IMR-90 (cell line): ENCODE measurements at regions not wholly inside any gene's neighbourhood (a gene's known extent, or its start where the extent isn't known, plus 50 kb on each side); places are given as distances from the start of the nearest gene placed in this dataset.

ENCODE experiments used
- ATAC-seq: fragments of 200-7000 bp; cut with Tn5 transposase; 2 replicates; pipeline ENCODE4 v1.9.1; 2020; ENCODE audit warnings: low read depth, mild to moderate bottlenecking, moderate library complexity
- BruUV-seq: library from RNA; stranded (reverse); fragments of 400-500 nt; replicated peaks from 2 replicates; lab custom pipeline; 2021; lab: Mats Ljungman, UMichigan
- CTCF ChIA-PET: fragments of 300-600 bp; formaldehyde crosslinking; extraction: SDS; loops from one replicate; lab custom pipeline; 2021; ENCODE audit warnings: antibody characterized with exemption; lab: Yijun Ruan, JAX
- POLR2A ChIA-PET: fragments of 300-600 bp; sonication (Branson Sonifier 250); formaldehyde crosslinking; loops from one replicate; lab custom pipeline; 2022; ENCODE audit warnings: antibody characterized with exemption; ENCODE audit not compliant: unreplicated experiment; lab: Charles Lee
- DNase-seq: peaks from one replicate; pipeline ENCODE4 v3.0.0; 2013
- H2AFZ ChIP-seq: replicated peaks from 2 replicates; pipeline ENCODE3; 2013; ENCODE audit warnings: low read length, mild to moderate bottlenecking; ENCODE audit not compliant: poor library complexity
- H2AK5ac ChIP-seq: 2 replicates; pipeline ENCODE4 v1.6.1; 2013; ENCODE audit warnings: low read depth, low read length, inconsistent platforms
- H2AK9ac ChIP-seq: replicated peaks from 2 replicates; pipeline ENCODE3; 2013; ENCODE audit warnings: mild to moderate bottlenecking, low read depth, low read length, moderate library complexity; ENCODE audit not compliant: poor library complexity
- H2BK120ac ChIP-seq: 2 replicates; pipeline ENCODE4 v1.6.1; 2013; ENCODE audit warnings: low read depth, low read length, inconsistent platforms
- H2BK15ac ChIP-seq: 3 replicates; pipeline ENCODE4 v1.6.1; 2013; ENCODE audit warnings: low read depth, low read length, inconsistent platforms
- H2BK20ac ChIP-seq: 2 replicates; pipeline ENCODE4 v1.6.1; 2013; ENCODE audit warnings: low read depth, mild to moderate bottlenecking, inconsistent platforms, low read length, moderate library complexity
- H2BK5ac ChIP-seq: 2 replicates; pipeline ENCODE4 v1.6.1; 2013; ENCODE audit warnings: mild to moderate bottlenecking, low read depth, low read length, inconsistent platforms; ENCODE audit not compliant: poor library complexity, severe bottlenecking
- H3K14ac ChIP-seq: replicated peaks from 2 replicates; pipeline ENCODE4 v1.6.1; 2013; ENCODE audit warnings: low read depth, low read length, inconsistent platforms
- H3K18ac ChIP-seq: 2 replicates; pipeline ENCODE4 v1.6.1; 2013; ENCODE audit warnings: low read depth, low read length, control low read depth
- H3K23ac ChIP-seq: 2 replicates; pipeline ENCODE4 v1.6.1; 2013; ENCODE audit warnings: low read depth, low read length, inconsistent platforms
- H3K27ac ChIP-seq: 2 replicates; pipeline ENCODE4 v1.5.1; 2013; ENCODE audit warnings: mild to moderate bottlenecking, control low read depth, low read length; ENCODE audit not compliant: insufficient read depth
- H3K27me3 ChIP-seq: 2 replicates; pipeline ENCODE4 v1.6.1; 2013; ENCODE audit warnings: low read length; ENCODE audit not compliant: control insufficient read depth, insufficient read depth
- H3K36me3 ChIP-seq: 2 replicates; pipeline ENCODE4 v1.6.1; 2013; ENCODE audit warnings: low read length, mixed read lengths; ENCODE audit not compliant: control insufficient read depth, insufficient read depth
- H3K4ac ChIP-seq: 2 replicates; pipeline ENCODE4 v1.6.1; 2013; ENCODE audit warnings: low read depth, low read length, inconsistent platforms
- H3K4me1 ChIP-seq: 2 replicates; pipeline ENCODE4 v1.6.1; 2013; ENCODE audit warnings: low read length, mixed read lengths; ENCODE audit not compliant: control insufficient read depth, insufficient read depth
- H3K4me2 ChIP-seq: 2 replicates; pipeline ENCODE4 v1.6.1; 2013; ENCODE audit warnings: low read depth, mild to moderate bottlenecking, control low read depth, low read length, moderate library complexity
- H3K4me3 ChIP-seq: 2 replicates; pipeline ENCODE4 v1.5.1; 2013; ENCODE audit warnings: low read depth, mild to moderate bottlenecking, control low read depth, low read length, moderate library complexity; ENCODE audit not compliant: insufficient read depth
- H3K56ac ChIP-seq: 2 replicates; pipeline ENCODE4 v1.6.1; 2013; ENCODE audit warnings: low read length, inconsistent platforms; ENCODE audit not compliant: insufficient read depth; ENCODE audit errors: extremely low read depth
- H3K79me1 ChIP-seq, 2 experiments: 2 replicates each; pipeline ENCODE4 v1.6.1; 2013; ENCODE audit warnings: low read length in 2 of 2, inconsistent platforms in 1 of 2, low read depth in 1 of 2
- H3K9ac ChIP-seq: 2 replicates; pipeline ENCODE4 v1.6.1; 2013; ENCODE audit warnings: low read depth, low read length, control low read depth
- H3K9me1 ChIP-seq: 2 replicates; pipeline ENCODE4 v1.6.1; 2013; ENCODE audit warnings: low read length, inconsistent platforms; ENCODE audit not compliant: insufficient read depth
- H3K9me3 ChIP-seq: 2 replicates; pipeline ENCODE4 v1.6.1; 2013; ENCODE audit warnings: low read length; ENCODE audit not compliant: control insufficient read depth, insufficient read depth
- H4K20me1 ChIP-seq: 2 replicates; pipeline ENCODE4 v1.6.1; 2013; ENCODE audit warnings: low read length, inconsistent platforms; ENCODE audit not compliant: insufficient read depth
- H4K5ac ChIP-seq: 2 replicates; pipeline ENCODE4 v1.6.1; 2013; ENCODE audit warnings: mild to moderate bottlenecking, low read depth, low read length, control low read depth
- H4K8ac ChIP-seq, 2 experiments: 2 replicates each; pipeline ENCODE4 v1.6.1; 2013; ENCODE audit warnings: low read depth in 2 of 2, low read length in 2 of 2, control low read depth in 1 of 2, inconsistent platforms in 1 of 2
- H4K91ac ChIP-seq: 2 replicates; pipeline ENCODE4 v1.6.1; 2013; ENCODE audit warnings: low read depth, low read length, inconsistent platforms; ENCODE audit not compliant: insufficient read depth
- CEBPB ChIP-seq: IDR thresholded peaks from 2 replicates; pipeline ENCODE4 v1.6.1; 2012; ENCODE audit warnings: low read depth, low read length, improper control_type of control experiment
- CHD1 ChIP-seq: IDR thresholded peaks from 2 replicates; pipeline ENCODE4 v1.6.1; 2012; ENCODE audit warnings: low read depth, low read length, improper control_type of control experiment
- FOS ChIP-seq: fragments of 150-350 bp; IDR thresholded peaks from 2 replicates; pipeline ENCODE4 v1.6.1; 2016; ENCODE audit warnings: low read depth, low read length
- RFX5 ChIP-seq: IDR thresholded peaks from 2 replicates; pipeline ENCODE4 v1.8.0; 2012; ENCODE audit warnings: low read depth, mild to moderate bottlenecking, low read length, moderate library complexity
- WGBS, 2 experiments: methylation state at CpG; one replicate each; pipeline versions ENCODE4 v1.1.5 to v1.1.7; 2013; ENCODE audit warnings: missing lambda C conversion rate in 2 of 2; ENCODE audit not compliant: insufficient read length in 1 of 2; ENCODE audit errors: extremely low coverage in 2 of 2; 5-methylcytosine and 5-hydroxymethylcytosine counted together
- dilution Hi-C: fragments of 300-500 bp; cut with HindIII; formaldehyde crosslinking; loops from one replicate; pipeline ENCODE4 v1.14.3; 2018; ENCODE audit warnings: low sequenced_read_pairs; ENCODE audit not compliant: unreplicated experiment
- in situ Hi-C: fragments of 300-500 bp; cut with MboI; formaldehyde crosslinking; loops from 3 replicates; pipeline ENCODE4 v1.14.3; 2019; ENCODE audit warnings: low sequenced_read_pairs, inconsistent platforms, mixed read lengths
- intact Hi-C: fragments of 100-400 bp; cut with micrococcal nuclease; formaldehyde crosslinking; loops from 2 replicates; pipeline ENCODE4 v1.10.0; 2022
- TF ChIP-seq, protein P1 (sequence below): fragments of 150-350 bp; IDR thresholded peaks from 2 replicates; pipeline ENCODE4 v1.6.1; 2016; ENCODE audit warnings: low read depth, mild to moderate bottlenecking, low read length, moderate library complexity, borderline replicate concordance
- TF ChIP-seq, protein P2 (sequence below): fragments of 150-350 bp; IDR thresholded peaks from 2 replicates; pipeline ENCODE4 v1.6.1; 2017; ENCODE audit warnings: mild to moderate bottlenecking, antibody characterized with exemption, low read length, low read depth

DNA sequence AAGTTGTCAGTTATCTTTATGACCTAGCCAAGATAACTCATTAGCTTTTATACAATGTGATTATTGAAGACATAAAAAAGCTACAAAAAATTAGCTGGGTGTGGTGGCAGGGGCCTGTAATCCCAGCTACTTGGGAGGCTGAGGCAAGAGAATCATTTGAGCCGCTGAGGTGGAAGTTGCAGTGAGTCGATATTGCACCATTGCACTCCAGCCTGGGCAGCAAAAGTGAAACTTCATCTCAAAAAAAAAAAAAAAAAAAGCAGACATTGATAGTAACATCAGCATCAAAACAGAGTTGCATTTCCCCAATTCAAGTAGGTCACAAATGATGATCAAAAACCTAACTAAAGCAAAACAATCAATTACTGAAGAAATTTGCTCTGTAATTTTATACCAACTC lies 191.4 kb downstream of the PTGER3 start:
- Histone ChIP-seq H3K36me3 (no peaks in the 10 kb centered on the region), H2AK9ac (no peak overlapping the region), H3K18ac (no peak overlapping the region), H4K91ac (no peak overlapping the region), H3K14ac (no peak overlapping the region), H2BK5ac (no peak overlapping the region), H3K9me1 (no peaks in the 10 kb centered on the region), H2BK20ac (no peak overlapping the region), H3K23ac (no peak overlapping the region), H3K4ac (no peak overlapping the region), H4K8ac (no peak overlapping the region), H4K5ac (no peak overlapping the region), H3K4me1 (no peaks in the 10 kb centered on the region), H3K4me3 (no peak overlapping the region), H2AK5ac (no peak overlapping the region), H3K9ac (no peak overlapping the region), H3K56ac (no peak overlapping the region), H2AFZ (no peak overlapping the region), H3K9me3 (no peaks in the 10 kb centered on the region), H4K20me1 (no peaks in the 10 kb centered on the region), H3K79me1 (no peaks in the 10 kb centered on the region), H2BK120ac (no peak overlapping the region), H3K27ac (no peak overlapping the region), H3K4me2 (no peak overlapping the region), H2BK15ac (no peak overlapping the region), H3K27me3 (no peaks in the 10 kb centered on the region)
- BruUV-seq: no TSS peak
- CTCF ChIA-PET: no interaction called here
- TF ChIP-seq CHD1 (no peak), CEBPB (no peak), RFX5 (no peak), FOS (no peak)
- TF ChIP-seq, protein P1, sequence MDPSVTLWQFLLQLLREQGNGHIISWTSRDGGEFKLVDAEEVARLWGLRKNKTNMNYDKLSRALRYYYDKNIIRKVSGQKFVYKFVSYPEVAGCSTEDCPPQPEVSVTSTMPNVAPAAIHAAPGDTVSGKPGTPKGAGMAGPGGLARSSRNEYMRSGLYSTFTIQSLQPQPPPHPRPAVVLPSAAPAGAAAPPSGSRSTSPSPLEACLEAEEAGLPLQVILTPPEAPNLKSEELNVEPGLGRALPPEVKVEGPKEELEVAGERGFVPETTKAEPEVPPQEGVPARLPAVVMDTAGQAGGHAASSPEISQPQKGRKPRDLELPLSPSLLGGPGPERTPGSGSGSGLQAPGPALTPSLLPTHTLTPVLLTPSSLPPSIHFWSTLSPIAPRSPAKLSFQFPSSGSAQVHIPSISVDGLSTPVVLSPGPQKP: no peak
- TF ChIP-seq, protein P2, sequence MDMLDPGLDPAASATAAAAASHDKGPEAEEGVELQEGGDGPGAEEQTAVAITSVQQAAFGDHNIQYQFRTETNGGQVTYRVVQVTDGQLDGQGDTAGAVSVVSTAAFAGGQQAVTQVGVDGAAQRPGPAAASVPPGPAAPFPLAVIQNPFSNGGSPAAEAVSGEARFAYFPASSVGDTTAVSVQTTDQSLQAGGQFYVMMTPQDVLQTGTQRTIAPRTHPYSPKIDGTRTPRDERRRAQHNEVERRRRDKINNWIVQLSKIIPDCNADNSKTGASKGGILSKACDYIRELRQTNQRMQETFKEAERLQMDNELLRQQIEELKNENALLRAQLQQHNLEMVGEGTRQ: no peak
- no peak for DNase-seq
- no CpG with 5 or more reads among the region's 2 CpGs for WGBS, 2 experiments
- POLR2A ChIA-PET: no interaction called here
- in situ Hi-C loops: no loop called here
- intact Hi-C loops: no loop called here
- ATAC-seq: no peak
- dilution Hi-C loops: no loop called here
